GM21786 (cell line): ENCODE measurements at regions not wholly inside any gene's neighbourhood (a gene's known extent, or its start where the extent isn't known, plus 50 kb on each side); places are given as distances from the start of the nearest gene placed in this dataset.

Experiments
- ATAC-seq: cut with Tn5 transposase; IDR thresholded peaks from one replicate; pipeline ENCODE4 v1.9.1; 2021; ENCODE audit not compliant: unreplicated experiment

GRCh38 chr18:10009321-10010144 is 95.7 kb downstream of the VAPA start:
- no peak for ATAC-seq

GRCh38 chr18:10010611-10011015 is 96.8 kb downstream of the VAPA start:
- ATAC-seq, result no peak

- no peak for ATAC-seq
Measured at GRCh38 chr18:10011061-10011460, 97.2 kb downstream of the VAPA start.

- no peak for ATAC-seq
Measured at GRCh38 chr18:10011751-10012150, 97.9 kb downstream of the VAPA start.

GRCh38 chr18:10012526-10012925 is 98.7 kb downstream of the VAPA start:
- no peak for ATAC-seq

- ATAC-seq, result no peak
Measured at GRCh38 chr18:10013621-10014543, 100.1 kb downstream of the VAPA start.

- no peak for ATAC-seq
Measured at GRCh38 chr18:10015288-10015701, 101.5 kb downstream of the VAPA start.

- ATAC-seq, result no peak
Measured at GRCh38 chr18:10015941-10016819, 102.4 kb downstream of the VAPA start.

- ATAC-seq, result no peak
Measured at GRCh38 chr18:10017043-10017442, 103.2 kb downstream of the VAPA start.

- ATAC-seq, result no peak
Measured at GRCh38 chr18:10018289-10018688, 104.5 kb downstream of the VAPA start.

- no peak for ATAC-seq
Measured at GRCh38 chr18:10020171-10020570, 106.4 kb downstream of the VAPA start.

GRCh38 chr18:10022365-10022764 is 108.5 kb downstream of the VAPA start:
- no peak for ATAC-seq

- no peak for ATAC-seq
Measured at GRCh38 chr18:10023853-10024570, 110.2 kb downstream of the VAPA start.

GRCh38 chr18:10025711-10026670 is 112.2 kb downstream of the VAPA start:
- no peak for ATAC-seq

GRCh38 chr18:10027031-10027430 is 113.2 kb downstream of the VAPA start:
- no peak for ATAC-seq

- ATAC-seq, result no peak
Measured at GRCh38 chr18:10027461-10027860, 113.6 kb downstream of the VAPA start.

- ATAC-seq, result no peak
Measured at GRCh38 chr18:10029711-10030110, 115.9 kb downstream of the VAPA start.

GRCh38 chr18:10030816-10031541 is 117.2 kb downstream of the VAPA start:
- no peak for ATAC-seq
